ENCODE measurements at regions not wholly inside any gene's neighbourhood (a gene's known extent, or its start where the extent isn't known, plus 50 kb on each side); places are given as distances from the start of the nearest gene placed in this dataset.

GRCh38 chr2:8157621-8158430 lies 524.0 kb upstream of the ID2 start:
- no peaks in the 10 kb centered on the region for H3K27me3 Mint-ChIP-seq
- no peak overlapping the region for H3K27ac Mint-ChIP-seq
- ATAC-seq (replicated peaks) (no peak), DNase-seq (no peak)
- peaks cover 4 to 10% of the 10 kb centered on the region in 2 donors for H3K4me1 Mint-ChIP-seq (ENCODE audit: low read depth in 2 of 2)
- no peaks in the 10 kb centered on the region for H3K9me3 Mint-ChIP-seq
- no peak overlapping the region for H3K4me3 Mint-ChIP-seq
- H3K36me3 Mint-ChIP-seq (ENCODE audit: insufficient read depth) = no peaks in the 10 kb centered on the region

- no peak for DNase-seq
- Mint-ChIP-seq H3K27ac (no peak overlapping the region), H3K27me3 (no peaks in the 10 kb centered on the region), H3K4me3 (no peak overlapping the region), H3K9me3 (no peaks in the 10 kb centered on the region), H3K36me3 (ENCODE audit: insufficient read depth) (no peaks in the 10 kb centered on the region), H3K4me1 (ENCODE audit: low read depth in 2 of 2) (peaks cover 0 to 4% of the 10 kb centered on the region in 2 donors)
- ATAC-seq (replicated peaks) = no peak
Measured at GRCh38 chr2:8158711-8159110, 523.1 kb upstream of the ID2 start.

- ATAC-seq (replicated peaks) = no peak
- no peak for DNase-seq
- Mint-ChIP-seq H3K27me3 (no peaks in the 10 kb centered on the region), H3K9me3 (no peaks in the 10 kb centered on the region), H3K36me3 (ENCODE audit: insufficient read depth) (no peaks in the 10 kb centered on the region), H3K4me3 (no peak overlapping the region), H3K4me1 (ENCODE audit: low read depth in 2 of 2) (peaks cover 0 to 4% of the 10 kb centered on the region in 2 donors), H3K27ac (peak overlapping the region in 1 of 2 donors; percentile 2)
Measured at GRCh38 chr2:8159211-8159965, 522.5 kb upstream of the ID2 start.

- Mint-ChIP-seq H3K27ac (no peak overlapping the region), H3K4me1 (ENCODE audit: low read depth in 2 of 2) (peaks cover 0 to 4% of the 10 kb centered on the region in 2 donors), H3K27me3 (no peaks in the 10 kb centered on the region), H3K4me3 (no peak overlapping the region), H3K9me3 (no peaks in the 10 kb centered on the region), H3K36me3 (ENCODE audit: insufficient read depth) (no peaks in the 10 kb centered on the region)
- DNase-seq (no peak), ATAC-seq (replicated peaks) (no peak)
Measured at GRCh38 chr2:8159966-8160603, 521.8 kb upstream of the ID2 start.

- DNase-seq = no peak
- no peak overlapping the region for H3K27ac Mint-ChIP-seq
- no peak for ATAC-seq (replicated peaks)
- no peak overlapping the region for H3K4me3 Mint-ChIP-seq
- H3K4me1 Mint-ChIP-seq (ENCODE audit: low read depth in 2 of 2) = peaks cover 0 to 4% of the 10 kb centered on the region in 2 donors
- no peaks in the 10 kb centered on the region for H3K9me3 Mint-ChIP-seq
- no peaks in the 10 kb centered on the region for H3K36me3 Mint-ChIP-seq (ENCODE audit: insufficient read depth)
- no peaks in the 10 kb centered on the region for H3K27me3 Mint-ChIP-seq
Measured at GRCh38 chr2:8160959-8161358, 520.9 kb upstream of the ID2 start.

- Mint-ChIP-seq H3K27ac (no peak overlapping the region), H3K4me1 (ENCODE audit: low read depth in 2 of 2) (peaks cover 0 to 4% of the 10 kb centered on the region in 2 donors), H3K4me3 (no peak overlapping the region), H3K36me3 (ENCODE audit: insufficient read depth) (no peaks in the 10 kb centered on the region), H3K9me3 (no peaks in the 10 kb centered on the region), H3K27me3 (no peaks in the 10 kb centered on the region)
- DNase-seq = no peak
- no peak for ATAC-seq (replicated peaks)
Measured at GRCh38 chr2:8162552-8162951, 519.3 kb upstream of the ID2 start.

GRCh38 chr2:8165550-8165949 lies 516.3 kb upstream of the ID2 start:
- Mint-ChIP-seq H3K27me3 (no peaks in the 10 kb centered on the region), H3K4me3 (no peak overlapping the region), H3K36me3 (ENCODE audit: insufficient read depth) (no peaks in the 10 kb centered on the region), H3K9me3 (no peaks in the 10 kb centered on the region), H3K27ac (no peak overlapping the region), H3K4me1 (ENCODE audit: low read depth in 2 of 2) (peaks cover 10 to 13% of the 10 kb centered on the region in 2 donors)
- DNase-seq = no peak
- no peak for ATAC-seq (replicated peaks)

GRCh38 chr2:8168022-8168717 lies 513.7 kb upstream of the ID2 start:
- peak; percentile 75 for ATAC-seq (replicated peaks)
- H3K9me3 Mint-ChIP-seq = no peaks in the 10 kb centered on the region
- no peaks in the 10 kb centered on the region for H3K36me3 Mint-ChIP-seq (ENCODE audit: insufficient read depth)
- no peak for DNase-seq
- peaks cover 10 to 13% of the 10 kb centered on the region in 2 donors for H3K4me1 Mint-ChIP-seq (ENCODE audit: low read depth in 2 of 2)
- peak overlapping the region; percentile 17 to 48 for H3K4me3 Mint-ChIP-seq
- peak overlapping the region; percentile 32 to 36 for H3K27ac Mint-ChIP-seq
- no peaks in the 10 kb centered on the region for H3K27me3 Mint-ChIP-seq

GRCh38 chr2:8168876-8169424 lies 512.9 kb upstream of the ID2 start:
- peak; percentile 24 for ATAC-seq (replicated peaks)
- DNase-seq = no peak
- Mint-ChIP-seq H3K4me3 (peak overlapping the region; percentile 17 to 48), H3K36me3 (ENCODE audit: insufficient read depth) (no peaks in the 10 kb centered on the region), H3K27ac (peak overlapping the region; percentile 32 to 36), H3K27me3 (no peaks in the 10 kb centered on the region), H3K9me3 (no peaks in the 10 kb centered on the region), H3K4me1 (ENCODE audit: low read depth in 2 of 2) (peaks cover 10 to 13% of the 10 kb centered on the region in 2 donors)

- DNase-seq (no peak), ATAC-seq (replicated peaks) (no peak)
- H3K27me3 Mint-ChIP-seq = no peaks in the 10 kb centered on the region
- peaks cover 10 to 13% of the 10 kb centered on the region in 2 donors for H3K4me1 Mint-ChIP-seq (ENCODE audit: low read depth in 2 of 2)
- H3K4me3 Mint-ChIP-seq = no peak overlapping the region
- H3K9me3 Mint-ChIP-seq = no peaks in the 10 kb centered on the region
- no peak overlapping the region for H3K27ac Mint-ChIP-seq
- no peaks in the 10 kb centered on the region for H3K36me3 Mint-ChIP-seq (ENCODE audit: insufficient read depth)
Measured at GRCh38 chr2:8169443-8169842, 512.4 kb upstream of the ID2 start.

- Mint-ChIP-seq H3K4me1 (ENCODE audit: low read depth in 2 of 2) (peaks cover 10 to 13% of the 10 kb centered on the region in 2 donors), H3K4me3 (no peak overlapping the region), H3K27ac (no peak overlapping the region), H3K27me3 (no peaks in the 10 kb centered on the region), H3K9me3 (no peaks in the 10 kb centered on the region), H3K36me3 (ENCODE audit: insufficient read depth) (no peaks in the 10 kb centered on the region)
- ATAC-seq (replicated peaks) = no peak
- no peak for DNase-seq
Measured at GRCh38 chr2:8170552-8171327, 511.1 kb upstream of the ID2 start.

- H3K4me3 Mint-ChIP-seq = no peak overlapping the region
- no peak overlapping the region for H3K27ac Mint-ChIP-seq
- DNase-seq (no peak), ATAC-seq (replicated peaks) (no peak)
- no peaks in the 10 kb centered on the region for H3K36me3 Mint-ChIP-seq (ENCODE audit: insufficient read depth)
- H3K27me3 Mint-ChIP-seq = no peaks in the 10 kb centered on the region
- H3K9me3 Mint-ChIP-seq = no peaks in the 10 kb centered on the region
- peaks cover 10 to 13% of the 10 kb centered on the region in 2 donors for H3K4me1 Mint-ChIP-seq (ENCODE audit: low read depth in 2 of 2)
Measured at GRCh38 chr2:8171608-8172007, 510.2 kb upstream of the ID2 start.
